HG03095 (cell line): ENCODE measurements at regions not wholly inside any gene's neighbourhood (a gene's known extent, or its start where the extent isn't known, plus 50 kb on each side); places are given as distances from the start of the nearest gene placed in this dataset.
A peak's percentile ranks its signal among the peaks of the same experiment; 100 is the strongest.

Experiments
- ATAC-seq: cut with Tn5 transposase; IDR thresholded peaks from one replicate; pipeline ENCODE4 v1.9.1; 2021; ENCODE audit warnings: moderate library complexity; ENCODE audit not compliant: unreplicated experiment

GRCh38 chr1:219362702-219363101, 189.0 kb downstream of the LYPLAL1 start:
- ATAC-seq = no peak

GRCh38 chr1:219359126-219359525, 185.4 kb downstream of the LYPLAL1 start:
- ATAC-seq = no peak

- ATAC-seq = no peak
Measured at GRCh38 chr1:219358080-219358479, 184.4 kb downstream of the LYPLAL1 start.

- no peak for ATAC-seq
Measured at GRCh38 chr1:219354962-219355361, 181.3 kb downstream of the LYPLAL1 start.

- no peak for ATAC-seq
Measured at GRCh38 chr1:219352961-219353651, 179.4 kb downstream of the LYPLAL1 start.

- ATAC-seq = no peak
Measured at GRCh38 chr1:219350172-219350931, 176.7 kb downstream of the LYPLAL1 start.

- no peak for ATAC-seq
Measured at GRCh38 chr1:219347921-219348391, 174.3 kb downstream of the LYPLAL1 start.

- ATAC-seq = no peak
Measured at GRCh38 chr1:219347376-219347775, 173.7 kb downstream of the LYPLAL1 start.

- ATAC-seq = no peak
Measured at GRCh38 chr1:219345953-219346352, 172.3 kb downstream of the LYPLAL1 start.

- no peak for ATAC-seq
Measured at GRCh38 chr1:219342836-219343235, 169.2 kb downstream of the LYPLAL1 start.

- ATAC-seq = no peak
Measured at GRCh38 chr1:219340796-219341195, 167.1 kb downstream of the LYPLAL1 start.

GRCh38 chr1:219339466-219339865, 165.8 kb downstream of the LYPLAL1 start:
- ATAC-seq = no peak

- no peak for ATAC-seq
Measured at GRCh38 chr1:219337588-219337987, 163.9 kb downstream of the LYPLAL1 start.

GRCh38 chr1:219333626-219334025, 159.9 kb downstream of the LYPLAL1 start:
- ATAC-seq = no peak

GRCh38 chr1:219331424-219331823, 157.7 kb downstream of the LYPLAL1 start:
- no peak for ATAC-seq

- no peak for ATAC-seq
Measured at GRCh38 chr1:219330669-219331068, 157.0 kb downstream of the LYPLAL1 start.

- ATAC-seq = no peak
Measured at GRCh38 chr1:219330001-219330400, 156.3 kb downstream of the LYPLAL1 start.

- no peak for ATAC-seq
Measured at GRCh38 chr1:219329578-219329977, 155.9 kb downstream of the LYPLAL1 start.

GRCh38 chr1:219326843-219327242, 153.2 kb downstream of the LYPLAL1 start:
- no peak for ATAC-seq

GRCh38 chr1:219325368-219325742, 151.7 kb downstream of the LYPLAL1 start:
- peak; percentile 11 for ATAC-seq

GRCh38 chr1:219324629-219325367, 151.1 kb downstream of the LYPLAL1 start:
- peak; percentile 87 for ATAC-seq

- no peak for ATAC-seq
Measured at GRCh38 chr1:219324171-219324570, 150.5 kb downstream of the LYPLAL1 start.
